Liver (tissue), 8 donors: ENCODE measurements at regions not wholly inside any gene's neighbourhood (a gene's known extent, or its start where the extent isn't known, plus 50 kb on each side); places are given as distances from the start of the nearest gene placed in this dataset.

ENCODE experiments used
- DNase-seq: peaks from one replicate; pipeline ENCODE4 v3.0.0-alpha.2; 2017; ENCODE audit warnings: low spot score
- H3K27ac ChIP-seq, 2 donors: one replicate each; pipeline ENCODE4 v1.7.0; 2013; ENCODE audit warnings: inconsistent platforms in 2 of 2, low read length in 2 of 2, control low read depth in 1 of 2, low read depth in 1 of 2, mild to moderate bottlenecking in 1 of 2
- H3K27me3 ChIP-seq, 4 donors: one replicate each; pipeline versions ENCODE4 v1.6.1 to v1.7.0; 2013; ENCODE audit warnings: low read length in 3 of 4, inconsistent platforms in 1 of 4, mild to moderate bottlenecking in 1 of 4, moderate library complexity in 1 of 4; ENCODE audit not compliant: control insufficient read depth in 4 of 4, insufficient read depth in 4 of 4
- H3K36me3 ChIP-seq, 4 donors: one replicate each; pipeline versions ENCODE4 v1.6.1 to v1.7.0; 2013; ENCODE audit warnings: low read length in 3 of 4, mild to moderate bottlenecking in 3 of 4, low read depth in 1 of 4, moderate library complexity in 1 of 4; ENCODE audit not compliant: control insufficient read depth in 4 of 4, insufficient read depth in 3 of 4
- H3K4me1 ChIP-seq, 4 donors: one replicate each; pipeline versions ENCODE4 v1.6.1 to v1.7.0; 2013; ENCODE audit warnings: low read length in 3 of 4, mild to moderate bottlenecking in 3 of 4, moderate library complexity in 1 of 4; ENCODE audit not compliant: control insufficient read depth in 4 of 4, insufficient read depth in 4 of 4
- H3K4me3 ChIP-seq, 3 donors: one replicate each; pipeline versions ENCODE4 v1.6.1 to v1.7.0; 2013; ENCODE audit warnings: low read length in 3 of 3, control low read depth in 1 of 3, low read depth in 1 of 3, mild to moderate bottlenecking in 1 of 3
- H3K9ac ChIP-seq, 2 donors: one replicate each; pipeline ENCODE4 v1.7.0; 2013; ENCODE audit warnings: low read length in 2 of 2, mild to moderate bottlenecking in 2 of 2, moderate library complexity in 2 of 2, control low read depth in 1 of 2, low read depth in 1 of 2
- H3K9me3 ChIP-seq, 4 donors: one replicate each; pipeline versions ENCODE4 v1.6.1 to v1.7.0; 2013; ENCODE audit warnings: low read length in 3 of 4; ENCODE audit not compliant: control insufficient read depth in 4 of 4
- EGR1 ChIP-seq, 2 donors: IDR thresholded peaks; 2 replicates each; pipeline ENCODE4 v1.6.1; 2016 to 2018; ENCODE audit warnings: antibody characterized with exemption in 2 of 2, low read depth in 2 of 2
- FOXA2 ChIP-seq: IDR thresholded peaks from 2 replicates; pipeline ENCODE4 v1.6.1; 2016; ENCODE audit warnings: antibody characterized with exemption
- GABPA ChIP-seq, 2 donors: IDR thresholded peaks in 1 of 2; conservative IDR thresholded peaks in 1 of 2; 2 replicates each; pipeline ENCODE4 v1.6.1; 2016; ENCODE audit warnings: antibody characterized with exemption in 2 of 2, mild to moderate bottlenecking in 1 of 2, moderate library complexity in 1 of 2
- HNF4A ChIP-seq, 2 donors: conservative IDR thresholded peaks; 2 replicates each; pipeline ENCODE4 v1.6.1; 2016; ENCODE audit warnings: antibody characterized with exemption in 2 of 2, mild to moderate bottlenecking in 2 of 2
- JUND ChIP-seq, 2 donors: IDR thresholded peaks; 2 replicates each; pipeline ENCODE4 v1.6.1; 2016; ENCODE audit warnings: antibody characterized with exemption in 2 of 2
- NR2F2 ChIP-seq: IDR thresholded peaks from 2 replicates; pipeline ENCODE4 v1.6.1; 2016; ENCODE audit warnings: antibody characterized with exemption
- RAD21 ChIP-seq, 2 donors: IDR thresholded peaks; 2 replicates each; pipeline ENCODE4 v1.6.1; 2016; ENCODE audit warnings: antibody characterized with exemption in 2 of 2, mild to moderate bottlenecking in 2 of 2
- RXRA ChIP-seq, 2 donors: IDR thresholded peaks; 2 replicates each; pipeline ENCODE4 v1.6.1; 2017 to 2018; ENCODE audit warnings: antibody characterized with exemption in 2 of 2, mild to moderate bottlenecking in 1 of 2
- SP1 ChIP-seq: IDR thresholded peaks from 2 replicates; pipeline ENCODE4 v1.6.1; 2018; ENCODE audit warnings: antibody characterized with exemption, mild to moderate bottlenecking
- TAF1 ChIP-seq: conservative IDR thresholded peaks from 2 replicates; pipeline ENCODE4 v1.6.1; 2016; ENCODE audit warnings: antibody characterized with exemption, mild to moderate bottlenecking
- YY1 ChIP-seq: IDR thresholded peaks from 2 replicates; pipeline ENCODE4 v1.6.1; 2016; ENCODE audit warnings: antibody characterized with exemption, mild to moderate bottlenecking
- WGBS: extraction: QIAGEN DNeasy Blood & Tissue Kit; methylation state at CpG from one replicate; pipeline ENCODE4 v1.1.7; 2013; 5-methylcytosine and 5-hydroxymethylcytosine counted together
- TF ChIP-seq, protein P1 (sequence below): IDR thresholded peaks from 2 replicates; pipeline ENCODE4 v1.6.1; 2016; ENCODE audit warnings: antibody characterized with exemption
- TF ChIP-seq, protein P2 (sequence below): IDR thresholded peaks from 2 replicates; pipeline ENCODE4 v1.6.1; 2016; ENCODE audit warnings: antibody characterized with exemption
- TF ChIP-seq, protein P3 (sequence below): IDR thresholded peaks from 2 replicates; pipeline ENCODE4 v1.6.1; 2016; ENCODE audit warnings: antibody characterized with exemption
- TF ChIP-seq, protein P4 (sequence below): IDR thresholded peaks from 2 replicates; pipeline ENCODE4 v1.6.1; 2016; ENCODE audit warnings: antibody characterized with exemption, mild to moderate bottlenecking
- TF ChIP-seq, protein P5 (sequence below): fragments of 150-350 bp; IDR thresholded peaks from 2 replicates; pipeline ENCODE4 v1.5.1; 2017; ENCODE audit warnings: improper control_type of control experiment, low read depth, low read length; ENCODE audit not compliant: missing input control
- donor health status: healthy.
- donor health status: healthy.
- donor health status: healthy.
- donor health status: healthy.
- donor health status: healthy.

DNA sequence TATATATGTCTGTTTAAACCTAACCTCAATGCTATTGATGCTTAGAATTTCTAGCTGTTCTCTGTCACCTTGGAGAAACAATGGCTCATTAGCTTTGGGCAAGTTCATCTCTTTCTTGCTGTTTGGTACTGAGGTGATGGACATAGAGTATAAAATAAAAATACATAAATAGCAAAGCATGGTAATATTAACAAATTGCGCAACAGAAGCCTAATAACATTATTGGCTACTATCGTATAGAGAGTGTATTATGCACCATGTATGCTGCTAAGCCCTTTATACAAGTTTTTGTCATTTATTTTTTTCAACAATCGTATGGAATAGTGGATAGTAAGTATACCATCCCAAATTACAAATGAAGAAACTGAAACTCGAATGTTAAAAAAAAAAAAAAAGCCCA is 100.1 kb downstream of the ICOS start:
- no peaks in the 10 kb centered on the region for H3K27me3 ChIP-seq
- no peak for DNase-seq
- H3K4me3 ChIP-seq: no peak overlapping the region
- no peak for TF ChIP-seq TAF1
- TF ChIP-seq, protein P1, sequence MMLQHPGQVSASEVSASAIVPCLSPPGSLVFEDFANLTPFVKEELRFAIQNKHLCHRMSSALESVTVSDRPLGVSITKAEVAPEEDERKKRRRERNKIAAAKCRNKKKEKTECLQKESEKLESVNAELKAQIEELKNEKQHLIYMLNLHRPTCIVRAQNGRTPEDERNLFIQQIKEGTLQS: no peak
- TF ChIP-seq JUND (IDR thresholded peaks at IDR 0.05): no peak
- no peak for TF ChIP-seq FOXA2
- TF ChIP-seq HNF4A (conservative IDR thresholded peaks at IDR 0.05): no peak
- TF ChIP-seq, protein P2, sequence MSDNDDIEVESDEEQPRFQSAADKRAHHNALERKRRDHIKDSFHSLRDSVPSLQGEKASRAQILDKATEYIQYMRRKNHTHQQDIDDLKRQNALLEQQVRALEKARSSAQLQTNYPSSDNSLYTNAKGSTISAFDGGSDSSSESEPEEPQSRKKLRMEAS: no peak
- 87% methylated on average over 4 of the region's 4 CpGs for WGBS
- no peaks in the 10 kb centered on the region for H3K9me3 ChIP-seq
- H3K9ac ChIP-seq: no peak overlapping the region
- H3K36me3 ChIP-seq: no peaks in the 10 kb centered on the region
- no peak overlapping the region for H3K27ac ChIP-seq
- no peaks in the 10 kb centered on the region for H3K4me1 ChIP-seq

DNA sequence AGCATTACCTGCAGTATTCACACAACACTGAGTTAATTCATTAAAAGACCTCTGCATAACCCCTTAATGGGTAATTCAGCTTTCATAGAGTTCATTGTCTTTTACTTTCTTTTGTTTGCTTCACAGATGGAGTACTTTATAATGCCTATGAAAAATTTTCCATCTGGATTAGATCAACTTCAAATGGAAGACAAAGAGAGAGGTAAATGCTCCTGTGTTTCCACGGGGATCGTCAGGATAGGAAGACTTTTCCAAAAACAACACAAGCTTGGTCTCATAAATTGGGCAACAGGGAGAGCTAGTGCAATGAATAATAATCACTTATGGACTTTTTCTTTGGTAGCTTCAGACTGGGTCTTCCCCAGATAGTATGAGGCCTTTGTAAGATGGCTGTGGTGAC is 100.7 kb downstream of the ICOS start:
- Histone ChIP-seq H3K36me3 (no peaks in the 10 kb centered on the region), H3K4me3 (no peak overlapping the region), H3K27ac (no peak overlapping the region), H3K9ac (no peak overlapping the region), H3K4me1 (no peaks in the 10 kb centered on the region), H3K27me3 (no peaks in the 10 kb centered on the region), H3K9me3 (no peaks in the 10 kb centered on the region)
- no peak for DNase-seq
- 88% methylated on average over 2 of the region's 2 CpGs for WGBS
- TF ChIP-seq, protein P3, sequence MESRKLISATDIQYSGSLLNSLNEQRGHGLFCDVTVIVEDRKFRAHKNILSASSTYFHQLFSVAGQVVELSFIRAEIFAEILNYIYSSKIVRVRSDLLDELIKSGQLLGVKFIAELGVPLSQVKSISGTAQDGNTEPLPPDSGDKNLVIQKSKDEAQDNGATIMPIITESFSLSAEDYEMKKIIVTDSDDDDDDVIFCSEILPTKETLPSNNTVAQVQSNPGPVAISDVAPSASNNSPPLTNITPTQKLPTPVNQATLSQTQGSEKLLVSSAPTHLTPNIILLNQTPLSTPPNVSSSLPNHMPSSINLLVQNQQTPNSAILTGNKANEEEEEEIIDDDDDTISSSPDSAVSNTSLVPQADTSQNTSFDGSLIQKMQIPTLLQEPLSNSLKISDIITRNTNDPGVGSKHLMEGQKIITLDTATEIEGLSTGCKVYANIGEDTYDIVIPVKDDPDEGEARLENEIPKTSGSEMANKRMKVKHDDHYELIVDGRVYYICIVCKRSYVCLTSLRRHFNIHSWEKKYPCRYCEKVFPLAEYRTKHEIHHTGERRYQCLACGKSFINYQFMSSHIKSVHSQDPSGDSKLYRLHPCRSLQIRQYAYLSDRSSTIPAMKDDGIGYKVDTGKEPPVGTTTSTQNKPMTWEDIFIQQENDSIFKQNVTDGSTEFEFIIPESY: no peak
- TF ChIP-seq GABPA (IDR thresholded peaks at IDR 0.05 in 1 of 2, conservative IDR thresholded peaks at IDR 0.05 in 1 of 2) (no peak), SP1 (no peak), RAD21 (IDR thresholded peaks at IDR 0.05) (no peak), EGR1 (IDR thresholded peaks at IDR 0.05; ENCODE audit: low read depth in 2 of 2) (no peak)

DNA sequence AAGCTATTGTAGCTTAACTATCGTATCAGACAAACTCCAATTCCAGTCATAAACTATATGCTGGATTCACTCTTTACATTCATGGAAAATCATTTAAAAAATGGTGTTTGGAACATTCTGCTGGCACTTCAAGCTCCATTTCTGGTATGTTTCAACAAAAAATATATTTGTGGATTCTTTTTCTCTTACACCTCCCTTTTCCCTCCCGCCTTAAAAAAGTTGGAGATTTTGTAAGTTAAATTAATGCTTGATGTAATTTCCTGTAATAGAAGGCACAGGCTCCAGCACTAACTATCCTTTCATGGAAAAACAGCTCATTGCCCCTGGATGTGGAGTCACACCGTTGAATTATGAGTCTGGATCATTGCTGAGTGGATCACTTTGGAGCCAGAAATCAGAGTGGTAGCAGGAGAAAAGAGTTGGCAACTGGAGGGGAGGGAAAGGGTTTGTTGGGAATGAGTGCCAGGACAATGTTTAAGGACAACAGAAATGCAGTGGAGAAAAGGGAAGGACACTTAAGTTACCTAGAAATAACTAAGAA is 102.8 kb downstream of the ICOS start:
- no peaks in the 10 kb centered on the region for H3K36me3 ChIP-seq
- H3K27me3 ChIP-seq: no peaks in the 10 kb centered on the region
- no peak overlapping the region for H3K4me3 ChIP-seq
- no peaks in the 10 kb centered on the region for H3K9me3 ChIP-seq
- H3K27ac ChIP-seq: no peak overlapping the region
- TF ChIP-seq FOXA2: no peak
- TF ChIP-seq HNF4A (conservative IDR thresholded peaks at IDR 0.05): no peak
- TF ChIP-seq RXRA (IDR thresholded peaks at IDR 0.05): no peak
- no peak for TF ChIP-seq RAD21 (IDR thresholded peaks at IDR 0.05)
- TF ChIP-seq YY1: no peak
- TF ChIP-seq, protein P4, sequence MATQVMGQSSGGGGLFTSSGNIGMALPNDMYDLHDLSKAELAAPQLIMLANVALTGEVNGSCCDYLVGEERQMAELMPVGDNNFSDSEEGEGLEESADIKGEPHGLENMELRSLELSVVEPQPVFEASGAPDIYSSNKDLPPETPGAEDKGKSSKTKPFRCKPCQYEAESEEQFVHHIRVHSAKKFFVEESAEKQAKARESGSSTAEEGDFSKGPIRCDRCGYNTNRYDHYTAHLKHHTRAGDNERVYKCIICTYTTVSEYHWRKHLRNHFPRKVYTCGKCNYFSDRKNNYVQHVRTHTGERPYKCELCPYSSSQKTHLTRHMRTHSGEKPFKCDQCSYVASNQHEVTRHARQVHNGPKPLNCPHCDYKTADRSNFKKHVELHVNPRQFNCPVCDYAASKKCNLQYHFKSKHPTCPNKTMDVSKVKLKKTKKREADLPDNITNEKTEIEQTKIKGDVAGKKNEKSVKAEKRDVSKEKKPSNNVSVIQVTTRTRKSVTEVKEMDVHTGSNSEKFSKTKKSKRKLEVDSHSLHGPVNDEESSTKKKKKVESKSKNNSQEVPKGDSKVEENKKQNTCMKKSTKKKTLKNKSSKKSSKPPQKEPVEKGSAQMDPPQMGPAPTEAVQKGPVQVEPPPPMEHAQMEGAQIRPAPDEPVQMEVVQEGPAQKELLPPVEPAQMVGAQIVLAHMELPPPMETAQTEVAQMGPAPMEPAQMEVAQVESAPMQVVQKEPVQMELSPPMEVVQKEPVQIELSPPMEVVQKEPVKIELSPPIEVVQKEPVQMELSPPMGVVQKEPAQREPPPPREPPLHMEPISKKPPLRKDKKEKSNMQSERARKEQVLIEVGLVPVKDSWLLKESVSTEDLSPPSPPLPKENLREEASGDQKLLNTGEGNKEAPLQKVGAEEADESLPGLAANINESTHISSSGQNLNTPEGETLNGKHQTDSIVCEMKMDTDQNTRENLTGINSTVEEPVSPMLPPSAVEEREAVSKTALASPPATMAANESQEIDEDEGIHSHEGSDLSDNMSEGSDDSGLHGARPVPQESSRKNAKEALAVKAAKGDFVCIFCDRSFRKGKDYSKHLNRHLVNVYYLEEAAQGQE: no peak
- TF ChIP-seq NR2F2: no peak
- no peak for TF ChIP-seq SP1
- no peak for TF ChIP-seq JUND (IDR thresholded peaks at IDR 0.05)
- TF ChIP-seq, protein P5, sequence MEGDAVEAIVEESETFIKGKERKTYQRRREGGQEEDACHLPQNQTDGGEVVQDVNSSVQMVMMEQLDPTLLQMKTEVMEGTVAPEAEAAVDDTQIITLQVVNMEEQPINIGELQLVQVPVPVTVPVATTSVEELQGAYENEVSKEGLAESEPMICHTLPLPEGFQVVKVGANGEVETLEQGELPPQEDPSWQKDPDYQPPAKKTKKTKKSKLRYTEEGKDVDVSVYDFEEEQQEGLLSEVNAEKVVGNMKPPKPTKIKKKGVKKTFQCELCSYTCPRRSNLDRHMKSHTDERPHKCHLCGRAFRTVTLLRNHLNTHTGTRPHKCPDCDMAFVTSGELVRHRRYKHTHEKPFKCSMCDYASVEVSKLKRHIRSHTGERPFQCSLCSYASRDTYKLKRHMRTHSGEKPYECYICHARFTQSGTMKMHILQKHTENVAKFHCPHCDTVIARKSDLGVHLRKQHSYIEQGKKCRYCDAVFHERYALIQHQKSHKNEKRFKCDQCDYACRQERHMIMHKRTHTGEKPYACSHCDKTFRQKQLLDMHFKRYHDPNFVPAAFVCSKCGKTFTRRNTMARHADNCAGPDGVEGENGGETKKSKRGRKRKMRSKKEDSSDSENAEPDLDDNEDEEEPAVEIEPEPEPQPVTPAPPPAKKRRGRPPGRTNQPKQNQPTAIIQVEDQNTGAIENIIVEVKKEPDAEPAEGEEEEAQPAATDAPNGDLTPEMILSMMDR: no peak
- no peak for TF ChIP-seq GABPA (IDR thresholded peaks at IDR 0.05 in 1 of 2, conservative IDR thresholded peaks at IDR 0.05 in 1 of 2)
- TF ChIP-seq TAF1: no peak
- TF ChIP-seq, protein P3: no peak
- DNase-seq: no peak
- WGBS: 66% methylated on average over 3 of the region's 3 CpGs
- H3K9ac ChIP-seq: no peak overlapping the region
- H3K4me1 ChIP-seq: no peaks in the 10 kb centered on the region
